CD4-positive, alpha-beta T cell treated with Interleukin-4 for 4 hours (primary cell): ENCODE measurements at regions not wholly inside any gene's neighbourhood (a gene's known extent, or its start where the extent isn't known, plus 50 kb on each side); places are given as distances from the start of the nearest gene placed in this dataset.

Source experiments
- DNase-seq: peaks from one replicate; pipeline ENCODE4 v3.0.0-alpha.2; 2020

DNA sequence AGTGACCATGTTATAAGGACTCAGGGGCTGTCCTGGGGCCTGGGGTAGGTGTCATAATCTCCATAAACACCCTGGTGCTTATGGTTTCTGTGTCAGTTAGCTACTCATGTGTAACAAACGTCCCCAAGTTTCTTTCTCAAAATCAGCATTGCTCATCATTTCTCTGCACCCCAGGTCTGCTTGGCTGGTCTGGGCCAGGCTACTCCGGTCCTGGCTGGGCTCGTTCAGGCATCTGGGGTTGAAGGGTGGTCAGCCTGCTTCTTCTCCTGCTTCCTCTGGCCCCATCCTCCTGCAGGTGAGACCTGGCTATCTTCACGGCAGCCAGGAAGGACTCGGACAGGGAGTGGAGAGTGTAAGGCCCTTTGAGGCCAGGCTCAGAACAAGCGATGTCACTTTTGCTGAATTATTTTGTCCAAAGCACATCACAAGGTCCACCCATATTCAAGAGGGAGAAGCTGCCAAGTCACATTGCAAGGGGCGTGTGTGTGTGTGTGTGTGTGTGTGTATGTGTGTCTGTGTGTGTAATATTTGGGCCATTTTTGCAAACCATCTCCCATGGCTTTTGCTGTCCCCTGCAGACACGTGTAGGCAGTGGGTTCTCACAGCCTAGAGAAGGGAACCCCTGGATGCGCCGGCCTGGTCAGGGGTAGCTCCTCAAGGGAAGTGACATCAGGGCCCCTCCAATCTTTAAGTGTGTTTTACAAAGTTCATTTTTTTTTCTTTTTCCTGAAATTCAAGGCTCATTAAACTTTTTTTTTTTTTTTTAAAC is 535.8 kb downstream of the TBC1D22A start:
- no peak for DNase-seq

DNA sequence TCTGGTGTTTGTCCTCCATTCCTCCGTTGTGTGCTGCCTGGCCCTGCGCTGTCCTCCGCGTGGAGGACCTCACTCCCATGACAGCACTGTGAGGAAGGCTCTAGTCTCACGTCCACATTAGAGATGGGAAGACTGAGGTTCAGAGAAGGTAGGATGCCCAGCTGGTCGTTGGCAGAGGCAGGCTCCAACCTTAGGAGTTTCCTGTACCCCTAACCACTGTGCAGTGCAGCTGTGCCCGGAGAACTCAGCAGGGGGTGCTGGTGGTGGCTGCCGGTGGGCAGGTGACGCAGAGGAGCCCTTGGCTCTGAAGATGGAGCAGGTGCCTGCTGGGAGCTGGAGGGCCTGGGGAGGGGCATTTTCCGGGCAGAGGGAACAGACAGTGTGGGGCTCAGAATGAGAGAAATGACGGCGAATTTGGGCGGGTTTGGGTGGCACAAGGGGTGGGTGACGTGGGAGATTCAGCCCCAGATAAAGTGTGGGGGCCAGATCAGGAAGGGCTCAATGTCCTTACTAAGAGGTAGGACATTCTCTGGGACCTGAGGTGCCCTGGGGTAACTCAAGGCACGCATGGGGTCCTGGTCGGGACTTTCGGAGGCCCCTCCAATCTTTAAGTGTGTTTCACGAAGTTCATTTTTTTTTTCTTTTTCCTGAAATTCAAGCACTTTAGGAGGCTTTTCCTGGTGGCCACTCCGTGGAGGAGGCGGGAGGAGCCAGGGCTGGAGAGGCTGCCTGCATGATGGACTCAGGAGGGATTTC is 535.0 kb downstream of the TBC1D22A start:
- DNase-seq: no peak

DNA sequence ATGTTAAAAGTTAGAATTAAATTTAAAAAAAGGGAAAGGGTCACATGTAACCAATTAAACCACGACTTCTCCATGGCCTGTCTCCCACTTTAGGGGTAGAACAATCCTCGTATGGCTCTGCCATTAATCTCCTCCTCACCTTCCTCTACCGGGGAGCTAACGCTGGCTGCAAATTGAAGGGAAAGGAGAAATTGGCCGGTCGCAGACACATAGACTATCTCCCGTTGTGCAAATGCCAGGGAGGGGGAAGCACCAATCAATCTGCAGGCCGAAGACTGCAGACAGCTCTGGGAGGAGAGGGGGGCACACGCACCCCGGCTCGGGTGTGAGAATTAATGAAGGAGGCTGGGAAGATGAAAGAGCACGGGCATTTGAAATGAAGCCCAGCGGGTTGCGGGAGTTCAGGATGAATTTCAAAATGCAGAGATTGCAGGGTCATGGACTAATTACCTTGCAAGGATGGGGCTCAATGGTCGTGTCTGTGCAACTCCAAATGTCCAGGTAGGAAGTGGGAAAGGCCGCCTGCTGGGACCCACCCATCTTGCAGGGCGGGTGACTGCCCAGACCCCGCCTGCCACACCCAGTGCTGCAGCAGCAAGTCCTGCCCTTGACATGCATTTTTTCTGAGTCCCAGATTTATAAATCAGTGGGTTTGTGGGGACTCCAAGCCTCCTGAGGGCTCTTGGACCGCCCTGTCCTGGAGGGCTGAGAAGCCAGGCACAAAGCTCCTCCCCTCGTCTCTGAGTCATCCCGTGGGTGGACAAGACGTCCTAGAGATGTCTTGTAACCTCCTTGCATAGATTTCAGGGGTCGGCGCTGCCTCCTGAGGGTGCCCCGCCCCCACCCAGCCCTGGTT is 534.2 kb downstream of the TBC1D22A start:
- no peak for DNase-seq

GRCh38 chr22:47295982-47296381 is 533.5 kb downstream of the TBC1D22A start:
- no peak for DNase-seq

GRCh38 chr22:47295226-47295901 is 532.9 kb downstream of the TBC1D22A start:
- DNase-seq: no peak

- no peak for DNase-seq
Measured at GRCh38 chr22:47294576-47294975, 532.1 kb downstream of the TBC1D22A start.

DNA sequence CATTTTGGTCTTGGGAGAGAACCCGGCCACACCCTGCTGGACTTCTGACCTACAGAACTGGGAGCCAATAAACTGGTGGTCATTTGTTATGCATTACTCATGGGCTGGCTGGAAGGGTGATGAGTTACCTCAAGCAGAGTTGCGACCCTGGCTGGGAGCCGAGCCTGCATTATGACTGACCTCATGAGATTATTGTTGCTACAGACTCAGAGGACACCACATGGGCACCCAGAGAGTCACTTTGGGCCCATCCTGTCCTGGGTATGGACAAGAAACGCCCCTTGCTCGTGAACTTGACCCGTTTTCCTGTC is 531.7 kb downstream of the TBC1D22A start:
- no peak for DNase-seq

GRCh38 chr22:47293368-47294221 is 531.1 kb downstream of the TBC1D22A start:
- DNase-seq: no peak

GRCh38 chr22:47292546-47293320 is 530.3 kb downstream of the TBC1D22A start:
- no peak for DNase-seq

- no peak for DNase-seq
Measured at GRCh38 chr22:47291565-47292495, 529.4 kb downstream of the TBC1D22A start.

- no peak for DNase-seq
Measured at GRCh38 chr22:47290706-47291430, 528.4 kb downstream of the TBC1D22A start.

GRCh38 chr22:47289336-47289985 is 527.0 kb downstream of the TBC1D22A start:
- no peak for DNase-seq

- DNase-seq: no peak
Measured at GRCh38 chr22:47288680-47289079, 526.2 kb downstream of the TBC1D22A start.

- no peak for DNase-seq
Measured at GRCh38 chr22:47287516-47287915, 525.1 kb downstream of the TBC1D22A start.

DNA sequence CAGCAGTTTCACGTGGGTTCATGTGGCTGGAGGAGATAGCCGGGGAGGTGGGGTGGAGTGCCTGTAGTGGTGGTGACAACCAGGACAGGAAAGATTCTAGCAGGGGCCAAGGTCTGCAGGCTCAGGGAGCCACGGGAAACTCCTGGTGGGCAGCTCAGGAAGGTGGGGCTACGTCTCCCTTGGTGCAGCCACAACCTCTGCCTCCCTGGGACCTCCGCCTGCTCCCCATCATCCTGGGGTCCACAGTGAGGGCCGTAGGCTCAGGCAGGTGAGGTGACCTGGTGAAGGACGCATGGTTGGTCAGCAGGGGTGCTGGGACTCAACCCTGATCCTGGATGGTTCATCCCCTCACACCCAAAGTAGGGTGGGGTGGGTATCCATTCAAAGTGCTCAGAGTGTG is 524.1 kb downstream of the TBC1D22A start:
- DNase-seq: no peak

- DNase-seq: no peak
Measured at GRCh38 chr22:47285981-47286380, 523.5 kb downstream of the TBC1D22A start.

- no peak for DNase-seq
Measured at GRCh38 chr22:47284822-47285221, 522.4 kb downstream of the TBC1D22A start.

GRCh38 chr22:47284360-47284759 is 521.9 kb downstream of the TBC1D22A start:
- no peak for DNase-seq
